HCT116 (cell line): ENCODE measurements at regions not wholly inside any gene's neighbourhood (a gene's known extent, or its start where the extent isn't known, plus 50 kb on each side); places are given as distances from the start of the nearest gene placed in this dataset.

ENCODE experiments used
- ATAC-seq: fragments of 200-7000 bp; cut with Tn5 transposase; 2 replicates; pipeline ENCODE4 v1.9.1; 2020; ENCODE audit warnings: mild to moderate bottlenecking, moderate library complexity
- BruUV-seq: library from RNA; stranded (reverse); fragments of 400-500 nt; replicated peaks from 2 replicates; lab custom pipeline; 2021; lab: Mats Ljungman, UMichigan
- CTCF ChIA-PET: fragments of 300-600 bp; sonication (Branson Sonifier 250); formaldehyde crosslinking; loops from one replicate; lab custom pipeline; 2021; ENCODE audit warnings: antibody characterized with exemption; lab: Charles Lee
- POLR2A ChIA-PET: fragments of 300-600, 350-600 bp; sonication (Branson Sonifier 250); formaldehyde crosslinking; loops from one replicate; lab custom pipeline; 2021; ENCODE audit warnings: antibody characterized with exemption; lab: Charles Lee
- RAD21 ChIA-PET, 2 experiments: fragments of 300-600 bp; sonication (Branson Sonifier 250); formaldehyde crosslinking; loops; one replicate each; lab custom pipeline; 2023; ENCODE audit warnings: low total read pairs in 2 of 2; ENCODE audit not compliant: uncharacterized antibody in 2 of 2, unreplicated experiment in 2 of 2, low non-redundant PET in 1 of 2; lab: Charles Lee
- DNase-seq: peaks from one replicate; pipeline ENCODE4 v3.0.0-alpha.2; 2010; ENCODE audit warnings: low read depth, low spot score
- H2AFZ ChIP-seq: fragments of 200-600 bp; shearing (Covaris generic), sonication (generic); 2 replicates; pipeline ENCODE4 v1.6.1; 2017; ENCODE audit warnings: low read depth, mixed run types, mixed read lengths, antibody characterized with exemption, low read length; ENCODE audit not compliant: poor library complexity, severe bottlenecking
- H3K27ac ChIP-seq: 2 replicates; pipeline ENCODE4 v1.5.1; 2012; ENCODE audit warnings: low read depth, low read length
- H3K27me3 ChIP-seq: fragments of 200-600 bp; sonication (generic); 2 replicates; pipeline ENCODE4 v1.6.1; 2016; ENCODE audit warnings: mixed run types, low read length, mixed read lengths; ENCODE audit not compliant: insufficient read depth
- H3K36me3 ChIP-seq, 2 experiments: fragments of 200-500 bp in 1 of 2; fragments of 200-600 bp in 1 of 2; sonication (Bioruptor generic) in 1 of 2; sonication (generic) in 1 of 2; 2 replicates each; pipeline versions ENCODE4 v1.5.1 to v1.6.1; 2014 to 2016; ENCODE audit warnings: low read length in 2 of 2, inconsistent platforms in 1 of 2, mixed read lengths in 1 of 2, mixed run types in 1 of 2; ENCODE audit not compliant: insufficient read depth in 2 of 2, control insufficient read depth in 1 of 2
- H3K4me1 ChIP-seq, 2 experiments: fragments of 200-600 bp in 1 of 2; sonication (generic) in 1 of 2; 2 replicates each; pipeline versions ENCODE4 v1.5.1 to v1.6.1; 2012 to 2017; ENCODE audit warnings: low read length in 2 of 2, inconsistent platforms in 1 of 2, mild to moderate bottlenecking in 1 of 2, mixed read lengths in 1 of 2, mixed run types in 1 of 2, moderate library complexity in 1 of 2; ENCODE audit not compliant: insufficient read depth in 2 of 2, control insufficient read depth in 1 of 2
- H3K4me2 ChIP-seq: fragments of 200-600 bp; sonication (generic); 2 replicates; pipeline ENCODE4 v1.6.1; 2017; ENCODE audit warnings: mixed run types, low read length, mixed read lengths
- H3K4me3 ChIP-seq, 2 experiments: fragments of 200-600 bp in 1 of 2; sonication (generic) in 1 of 2; replicated peaks in 1 of 2; 2 replicates each; pipeline ENCODE4 v1.5.1; 2011 to 2016; ENCODE audit warnings: low read length in 2 of 2, control low read depth in 1 of 2, low read depth in 1 of 2, mild to moderate bottlenecking in 1 of 2, mixed read lengths in 1 of 2, mixed run types in 1 of 2
- H3K79me2 ChIP-seq: fragments of 200-600 bp; sonication (generic); 2 replicates; pipeline ENCODE4 v1.6.1; 2017; ENCODE audit warnings: mild to moderate bottlenecking, mixed run types, low read length, moderate library complexity, mixed read lengths; ENCODE audit not compliant: insufficient read depth
- H3K9ac ChIP-seq: fragments of 200-600 bp; sonication (generic); 2 replicates; pipeline ENCODE4 v1.6.1; 2016; ENCODE audit warnings: low read length, mixed read lengths
- H3K9me2 ChIP-seq: fragments of 200-600 bp; sonication (generic), shearing (Covaris generic); 2 replicates; pipeline ENCODE4 v1.6.1; 2017; ENCODE audit warnings: mixed run types, mild to moderate bottlenecking, moderate library complexity; ENCODE audit not compliant: insufficient read depth
- H3K9me3 ChIP-seq, 2 experiments: fragments of 200-500 bp in 1 of 2; fragments of 200-600 bp in 1 of 2; sonication (Bioruptor generic) in 1 of 2; sonication (generic) in 1 of 2; 2 replicates each; pipeline ENCODE4 v1.6.1; 2014 to 2017; ENCODE audit warnings: low read length in 2 of 2, mixed read lengths in 2 of 2, inconsistent platforms in 1 of 2, low read depth in 1 of 2, mild to moderate bottlenecking in 1 of 2, mixed run types in 1 of 2, moderate library complexity in 1 of 2; ENCODE audit not compliant: control insufficient read depth in 1 of 2, insufficient read depth in 1 of 2
- H4K20me1 ChIP-seq: fragments of 200-600 bp; sonication (generic), shearing (Covaris generic); 2 replicates; pipeline ENCODE4 v1.6.1; 2017; ENCODE audit warnings: mixed run types, mild to moderate bottlenecking, moderate library complexity; ENCODE audit not compliant: insufficient read depth
- EGR1 ChIP-seq: IDR thresholded peaks from 2 replicates; pipeline ENCODE4 v1.6.1; 2012; ENCODE audit warnings: low read depth
- ELF1 ChIP-seq: IDR thresholded peaks from 2 replicates; pipeline ENCODE4 v1.6.1; 2012; ENCODE audit warnings: low read depth, borderline replicate concordance
- EZH2 ChIP-seq: fragments of 200-600 bp; sonication (generic); IDR thresholded peaks from 2 replicates; pipeline ENCODE4 v1.6.1; 2017; ENCODE audit warnings: antibody characterized with exemption, mixed run types
- JUND ChIP-seq: IDR thresholded peaks from 2 replicates; pipeline ENCODE4 v1.6.1; 2012
- POLR2A ChIP-seq: IDR thresholded peaks from 2 replicates; pipeline ENCODE4 v1.7.0; 2011; ENCODE audit warnings: borderline replicate concordance; ENCODE audit not compliant: insufficient read depth, insufficient read length; ENCODE audit errors: extremely low read depth
- SRF ChIP-seq: IDR thresholded peaks from 2 replicates; pipeline ENCODE4 v1.6.1; 2012; ENCODE audit warnings: low read depth
- TCF7L2 ChIP-seq: IDR thresholded peaks from 2 replicates; pipeline ENCODE4 v1.7.0; 2011; ENCODE audit warnings: borderline replicate concordance, inconsistent platforms; ENCODE audit not compliant: insufficient read depth, insufficient read length; ENCODE audit errors: extremely low read depth
- intact Hi-C: fragments of 100-400 bp; cut with micrococcal nuclease; formaldehyde crosslinking; loops from 2 replicates; pipeline ENCODE4 v1.10.0; 2022
- TF ChIP-seq, protein P1 (sequence below): IDR thresholded peaks from 2 replicates; pipeline ENCODE4 v1.6.1; 2012; ENCODE audit warnings: low read depth
- TF ChIP-seq, protein P2 (sequence below): IDR thresholded peaks from 2 replicates; pipeline ENCODE4 v1.6.1; 2011; ENCODE audit warnings: mild to moderate bottlenecking, low read length, moderate library complexity; ENCODE audit not compliant: insufficient replicate concordance; ENCODE audit errors: extremely low read depth
- TF ChIP-seq, protein P3 (sequence below): IDR thresholded peaks from 2 replicates; pipeline ENCODE4 v1.6.1; 2012

DNA sequence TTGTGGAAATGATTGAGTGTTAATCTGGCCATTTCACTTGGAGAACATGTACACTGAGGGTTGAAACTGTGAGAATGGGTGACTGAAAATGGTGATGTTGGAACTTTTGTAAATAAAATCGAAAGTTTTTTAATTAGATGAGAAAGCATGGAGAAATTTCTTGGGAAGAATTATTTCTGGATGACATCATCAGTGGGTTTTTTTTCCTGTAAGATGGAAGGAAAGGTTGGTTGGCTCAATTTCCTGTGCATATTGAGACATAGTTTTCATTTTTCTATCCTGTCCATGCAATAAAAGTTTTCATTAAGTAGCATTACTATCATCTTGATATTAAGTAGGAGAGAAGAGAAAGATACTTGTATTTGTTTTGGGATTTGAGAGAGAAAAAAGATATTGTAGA, 120.6 kb upstream of the HTR2A start:
- H4K20me1 ChIP-seq = no peaks in the 10 kb centered on the region
- ChIA-PET CTCF (no interaction called here), RAD21 (no interaction called here), POLR2A (no interaction called here)
- no peaks in the 10 kb centered on the region for H3K79me2 ChIP-seq
- intact Hi-C loops = no loop called here
- DNase-seq (no peak), ATAC-seq (no peak)
- TF ChIP-seq POLR2A (no peak), EZH2 (no peak), TCF7L2 (no peak), ELF1 (no peak), SRF (no peak), JUND (no peak), EGR1 (no peak)
- TF ChIP-seq, protein P1, sequence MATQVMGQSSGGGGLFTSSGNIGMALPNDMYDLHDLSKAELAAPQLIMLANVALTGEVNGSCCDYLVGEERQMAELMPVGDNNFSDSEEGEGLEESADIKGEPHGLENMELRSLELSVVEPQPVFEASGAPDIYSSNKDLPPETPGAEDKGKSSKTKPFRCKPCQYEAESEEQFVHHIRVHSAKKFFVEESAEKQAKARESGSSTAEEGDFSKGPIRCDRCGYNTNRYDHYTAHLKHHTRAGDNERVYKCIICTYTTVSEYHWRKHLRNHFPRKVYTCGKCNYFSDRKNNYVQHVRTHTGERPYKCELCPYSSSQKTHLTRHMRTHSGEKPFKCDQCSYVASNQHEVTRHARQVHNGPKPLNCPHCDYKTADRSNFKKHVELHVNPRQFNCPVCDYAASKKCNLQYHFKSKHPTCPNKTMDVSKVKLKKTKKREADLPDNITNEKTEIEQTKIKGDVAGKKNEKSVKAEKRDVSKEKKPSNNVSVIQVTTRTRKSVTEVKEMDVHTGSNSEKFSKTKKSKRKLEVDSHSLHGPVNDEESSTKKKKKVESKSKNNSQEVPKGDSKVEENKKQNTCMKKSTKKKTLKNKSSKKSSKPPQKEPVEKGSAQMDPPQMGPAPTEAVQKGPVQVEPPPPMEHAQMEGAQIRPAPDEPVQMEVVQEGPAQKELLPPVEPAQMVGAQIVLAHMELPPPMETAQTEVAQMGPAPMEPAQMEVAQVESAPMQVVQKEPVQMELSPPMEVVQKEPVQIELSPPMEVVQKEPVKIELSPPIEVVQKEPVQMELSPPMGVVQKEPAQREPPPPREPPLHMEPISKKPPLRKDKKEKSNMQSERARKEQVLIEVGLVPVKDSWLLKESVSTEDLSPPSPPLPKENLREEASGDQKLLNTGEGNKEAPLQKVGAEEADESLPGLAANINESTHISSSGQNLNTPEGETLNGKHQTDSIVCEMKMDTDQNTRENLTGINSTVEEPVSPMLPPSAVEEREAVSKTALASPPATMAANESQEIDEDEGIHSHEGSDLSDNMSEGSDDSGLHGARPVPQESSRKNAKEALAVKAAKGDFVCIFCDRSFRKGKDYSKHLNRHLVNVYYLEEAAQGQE = no peak
- TF ChIP-seq, protein P2, sequence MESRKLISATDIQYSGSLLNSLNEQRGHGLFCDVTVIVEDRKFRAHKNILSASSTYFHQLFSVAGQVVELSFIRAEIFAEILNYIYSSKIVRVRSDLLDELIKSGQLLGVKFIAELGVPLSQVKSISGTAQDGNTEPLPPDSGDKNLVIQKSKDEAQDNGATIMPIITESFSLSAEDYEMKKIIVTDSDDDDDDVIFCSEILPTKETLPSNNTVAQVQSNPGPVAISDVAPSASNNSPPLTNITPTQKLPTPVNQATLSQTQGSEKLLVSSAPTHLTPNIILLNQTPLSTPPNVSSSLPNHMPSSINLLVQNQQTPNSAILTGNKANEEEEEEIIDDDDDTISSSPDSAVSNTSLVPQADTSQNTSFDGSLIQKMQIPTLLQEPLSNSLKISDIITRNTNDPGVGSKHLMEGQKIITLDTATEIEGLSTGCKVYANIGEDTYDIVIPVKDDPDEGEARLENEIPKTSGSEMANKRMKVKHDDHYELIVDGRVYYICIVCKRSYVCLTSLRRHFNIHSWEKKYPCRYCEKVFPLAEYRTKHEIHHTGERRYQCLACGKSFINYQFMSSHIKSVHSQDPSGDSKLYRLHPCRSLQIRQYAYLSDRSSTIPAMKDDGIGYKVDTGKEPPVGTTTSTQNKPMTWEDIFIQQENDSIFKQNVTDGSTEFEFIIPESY = no peak
- TF ChIP-seq, protein P3, sequence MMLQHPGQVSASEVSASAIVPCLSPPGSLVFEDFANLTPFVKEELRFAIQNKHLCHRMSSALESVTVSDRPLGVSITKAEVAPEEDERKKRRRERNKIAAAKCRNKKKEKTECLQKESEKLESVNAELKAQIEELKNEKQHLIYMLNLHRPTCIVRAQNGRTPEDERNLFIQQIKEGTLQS = no peak
- BruUV-seq = no TSS peak
- H3K27me3 ChIP-seq = peaks cover 4% of the 10 kb centered on the region; the same call in 1 of the 2 replicates
- no peak overlapping the region for H3K9ac ChIP-seq
- H3K4me2 ChIP-seq = no peak overlapping the region
- no peak overlapping the region for H3K4me3 ChIP-seq
- no peak overlapping the region for H3K27ac ChIP-seq
- no peaks in the 10 kb centered on the region for H3K4me1 ChIP-seq
- H3K9me3 ChIP-seq = no peaks in the 10 kb centered on the region
- H2AFZ ChIP-seq = no peak overlapping the region
- no peaks in the 10 kb centered on the region for H3K36me3 ChIP-seq
- H3K9me2 ChIP-seq = no peaks in the 10 kb centered on the region
